Neural cell (in vitro differentiated cells): ENCODE measurements at regions not wholly inside any gene's neighbourhood (a gene's known extent, or its start where the extent isn't known, plus 50 kb on each side); places are given as distances from the start of the nearest gene placed in this dataset.

Source experiments
- CTCF ChIP-seq: fragments of 450-650 bp; IDR thresholded peaks from 2 replicates; pipeline ENCODE4 v1.5.1; 2014; ENCODE audit warnings: antibody characterized with exemption, mild to moderate bottlenecking, moderate library complexity; ENCODE audit not compliant: poor library complexity, severe bottlenecking
- EP300 ChIP-seq: fragments of 450-650 bp; conservative IDR thresholded peaks from 2 replicates; pipeline ENCODE4 v1.6.1; 2014; ENCODE audit warnings: antibody characterized with exemption, mild to moderate bottlenecking, moderate library complexity; ENCODE audit not compliant: poor library complexity, severe bottlenecking
- EZH2 ChIP-seq: fragments of 200-600, 300-800 bp; shearing (Covaris generic), sonication (generic); IDR thresholded peaks from 2 replicates; pipeline ENCODE4 v1.6.1; 2014; ENCODE audit warnings: antibody characterized with exemption, low read length, borderline replicate concordance, mild to moderate bottlenecking; ENCODE audit not compliant: insufficient read depth, poor library complexity, severe bottlenecking
- POLR2AphosphoS5 ChIP-seq: IDR thresholded peaks from 2 replicates; pipeline ENCODE4 v1.6.1; 2012
- RAD21 ChIP-seq: fragments of 450-650 bp; conservative IDR thresholded peaks from 2 replicates; pipeline ENCODE4 v1.6.1; 2014; ENCODE audit warnings: antibody characterized with exemption, mild to moderate bottlenecking, moderate library complexity
- TAF1 ChIP-seq: IDR thresholded peaks from 2 replicates; pipeline ENCODE4 v1.6.1; 2012; ENCODE audit warnings: low read depth

- no peak for TF ChIP-seq CTCF
- no peak for TF ChIP-seq RAD21
- TF ChIP-seq EZH2, result no peak
- TF ChIP-seq POLR2AphosphoS5, result no peak
- no peak for TF ChIP-seq TAF1
- TF ChIP-seq EP300, result no peak
These were observed 114.5 kb downstream of the POSTN start for GRCh38 chr13:37484056-37484455.
